HPDE6-E6E7 (cell line): ENCODE measurements at regions not wholly inside any gene's neighbourhood (a gene's known extent, or its start where the extent isn't known, plus 50 kb on each side); places are given as distances from the start of the nearest gene placed in this dataset.

Experiments
- DNase-seq: peaks from one replicate; pipeline ENCODE4 v3.0.0; 2011; ENCODE audit warnings: missing footprints; ENCODE audit errors: extremely low spot score

DNA sequence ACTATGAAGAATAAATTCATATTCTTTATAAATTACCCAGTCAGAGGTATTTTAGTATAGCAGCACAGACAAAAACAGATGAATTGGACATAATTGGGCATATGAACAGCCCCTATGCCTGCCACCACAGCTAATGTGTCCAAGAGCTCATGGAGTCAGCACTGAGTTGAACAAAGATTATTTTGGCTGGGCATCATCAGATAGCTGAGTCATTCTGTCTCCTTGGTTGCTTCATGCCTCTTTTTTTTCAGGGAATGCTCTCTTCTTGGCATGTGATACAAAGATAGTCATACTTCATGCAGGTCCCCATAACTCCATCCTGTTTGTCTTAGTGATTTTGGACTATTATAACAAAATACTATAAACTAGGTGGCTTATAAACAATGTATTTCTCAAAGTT is 275.6 kb downstream of the TENT5A start:
- no peak for DNase-seq

DNA sequence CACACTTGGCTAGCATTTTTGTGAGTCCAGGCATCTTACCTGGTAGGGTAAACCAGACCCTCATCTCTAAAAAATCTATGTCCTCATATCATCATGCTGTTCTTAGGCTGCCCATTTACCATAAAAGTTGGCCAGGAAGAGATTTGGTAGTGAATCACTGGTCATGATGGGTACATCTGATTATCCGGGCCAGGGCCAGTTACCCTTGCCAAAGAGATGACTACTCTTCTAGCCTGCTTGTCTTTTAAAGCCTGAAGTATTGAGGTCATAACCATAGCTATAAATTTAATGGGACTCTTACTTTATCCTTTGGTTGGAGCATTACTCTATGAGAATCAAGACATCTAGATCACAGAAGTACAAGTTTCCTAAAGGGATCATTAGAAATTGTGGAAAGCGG is 276.8 kb downstream of the TENT5A start:
- no peak for DNase-seq

DNA sequence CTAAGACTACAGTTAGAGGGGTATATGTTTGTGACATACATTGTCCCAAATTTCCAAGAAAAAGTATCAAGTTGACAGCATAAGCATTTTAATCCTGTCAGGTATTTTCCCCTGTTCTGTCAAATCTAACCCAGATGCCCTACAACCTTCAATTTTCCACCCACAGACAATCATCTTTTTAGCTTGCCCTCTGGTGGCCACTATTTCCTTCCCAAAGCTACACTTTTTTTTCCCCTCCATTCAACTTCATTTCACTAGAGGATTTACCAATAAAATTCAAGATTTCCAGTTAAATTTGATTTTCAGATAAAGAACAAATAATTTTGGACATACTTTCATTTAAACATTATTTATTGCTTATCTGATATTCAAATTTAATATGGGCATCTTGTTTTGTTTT is 286.6 kb downstream of the TENT5A start:
- no peak for DNase-seq

DNA sequence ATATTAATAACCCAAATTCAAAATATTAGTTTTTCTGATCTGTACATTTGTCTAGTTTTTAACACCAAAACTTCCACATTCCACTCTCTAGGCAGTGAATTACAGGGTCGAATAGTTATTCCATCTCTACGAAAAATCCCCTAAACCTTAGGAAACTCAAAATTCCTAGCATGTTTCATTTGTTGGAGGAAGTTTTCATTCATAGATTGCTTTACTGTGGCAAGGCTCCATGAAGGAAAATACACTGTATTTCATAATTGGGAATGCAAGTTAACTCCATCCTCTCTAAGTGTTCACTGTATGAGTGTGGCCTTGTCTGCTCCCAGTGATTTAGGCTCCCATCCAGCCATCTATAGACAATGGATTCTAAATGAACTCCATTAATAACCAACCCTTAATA is 296.1 kb downstream of the TENT5A start:
- no peak for DNase-seq

DNA sequence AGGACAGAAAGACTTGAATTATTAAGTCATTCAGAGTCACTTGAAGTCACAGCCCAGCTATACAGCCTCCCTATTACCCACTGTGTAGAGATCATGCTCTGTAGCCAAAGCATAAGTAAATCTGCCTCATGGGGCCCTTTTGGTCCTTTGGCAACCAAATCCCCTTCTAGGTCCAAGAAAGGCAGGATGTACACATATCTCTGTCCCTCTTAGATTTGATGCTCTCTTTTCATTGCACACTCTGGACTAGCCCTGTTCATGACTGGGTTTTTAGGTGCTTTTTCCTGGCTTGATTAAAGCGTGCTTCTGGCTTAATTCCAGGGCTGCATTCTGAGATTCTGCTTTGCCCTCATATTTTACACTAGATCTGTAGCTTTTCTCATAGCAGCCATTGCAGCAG is 296.8 kb downstream of the TENT5A start:
- DNase-seq: no peak

DNA sequence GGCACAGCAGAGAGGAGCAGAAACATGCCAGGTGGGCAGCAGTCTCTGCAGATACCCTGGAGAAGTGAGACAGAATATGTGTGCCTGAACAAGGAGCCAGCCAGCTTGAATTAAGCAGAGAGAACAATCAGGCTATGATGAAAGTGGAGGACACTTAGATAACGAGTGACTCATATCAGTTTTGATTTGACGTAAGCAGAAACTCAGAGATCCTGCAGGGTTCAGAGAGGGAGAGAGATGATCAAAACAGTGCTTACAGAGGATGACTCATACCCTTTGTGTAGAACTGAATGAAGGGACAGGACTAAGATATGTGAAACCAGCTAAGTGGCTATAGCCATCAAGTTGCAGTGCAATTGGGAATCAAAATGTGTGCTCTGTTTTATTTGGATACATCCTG is 300.7 kb downstream of the TENT5A start:
- DNase-seq: peak; percentile 66

DNA sequence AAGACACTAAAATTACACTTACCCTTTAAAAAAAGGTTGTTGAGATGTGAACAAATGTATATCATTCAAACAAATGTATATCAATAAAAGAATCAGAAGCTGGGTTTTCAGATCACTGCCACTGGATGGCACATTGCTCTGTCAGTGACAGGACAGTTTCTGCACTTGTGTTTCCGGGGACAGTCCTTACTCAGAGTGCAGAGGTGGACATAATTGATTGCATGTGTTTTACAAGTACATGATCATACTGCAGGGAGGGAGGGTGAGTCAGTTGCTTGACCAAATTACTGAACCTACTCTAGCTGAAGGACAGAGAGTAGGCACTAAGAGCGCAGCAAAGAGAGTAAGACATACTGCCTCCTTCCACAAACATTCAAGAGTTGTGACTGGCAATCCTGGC is 302.3 kb downstream of the TENT5A start:
- DNase-seq: no peak

DNA sequence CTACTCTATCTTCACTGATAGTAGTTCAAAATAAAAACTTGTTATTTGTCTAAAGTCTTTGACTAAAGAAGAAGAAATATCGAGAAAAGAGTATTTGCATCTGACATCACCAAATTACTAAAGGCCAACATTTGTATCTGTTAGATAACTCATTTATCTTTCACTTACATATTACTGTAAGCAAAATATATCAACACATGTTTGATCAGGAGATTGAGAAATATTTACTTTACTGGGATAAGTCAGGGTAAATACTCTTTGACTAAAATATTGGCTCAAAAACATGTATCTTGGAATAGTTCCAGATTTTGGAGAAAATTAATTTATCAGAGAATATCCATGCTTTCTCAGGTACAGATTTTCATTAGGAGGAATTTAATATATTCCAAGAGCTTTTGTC is 306.0 kb downstream of the TENT5A start:
- no peak for DNase-seq

DNA sequence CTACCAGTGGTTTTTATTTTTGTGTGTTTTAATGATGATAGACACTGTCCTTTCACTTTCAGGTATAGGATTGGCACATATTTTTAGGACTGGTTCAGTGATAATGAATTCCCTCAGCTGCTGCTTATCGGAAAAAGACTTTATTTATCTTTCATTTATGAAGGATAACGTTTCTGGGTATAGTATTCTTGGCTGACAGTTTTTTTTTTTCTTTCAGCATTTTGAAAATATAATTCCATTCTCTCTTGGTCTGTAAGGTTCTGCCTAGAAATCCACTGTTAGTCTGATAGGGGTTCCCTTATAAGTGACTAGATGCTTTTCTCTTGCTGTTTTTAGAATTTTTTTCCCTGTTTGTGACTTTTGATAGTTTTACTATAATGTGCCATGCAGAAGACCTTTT is 313.1 kb downstream of the TENT5A start:
- no peak for DNase-seq

DNA sequence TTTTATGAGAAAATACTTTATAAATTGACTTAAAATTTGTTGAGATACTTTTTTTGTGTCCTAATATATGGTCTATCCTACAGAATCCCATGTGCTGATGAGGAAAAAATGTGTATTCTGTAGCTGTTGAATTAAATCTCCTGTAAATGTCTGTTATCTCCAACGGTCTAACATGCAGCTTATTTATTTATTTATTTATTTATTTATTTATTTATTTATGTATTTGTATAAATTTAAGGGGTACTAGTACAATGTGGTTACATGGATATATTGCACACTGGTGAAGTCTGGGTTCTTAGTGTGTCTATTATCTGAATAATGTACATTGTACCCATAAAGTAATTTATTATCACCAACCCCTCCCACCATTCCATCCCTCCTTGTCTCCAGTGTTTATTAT is 315.5 kb downstream of the TENT5A start:
- DNase-seq: no peak

DNA sequence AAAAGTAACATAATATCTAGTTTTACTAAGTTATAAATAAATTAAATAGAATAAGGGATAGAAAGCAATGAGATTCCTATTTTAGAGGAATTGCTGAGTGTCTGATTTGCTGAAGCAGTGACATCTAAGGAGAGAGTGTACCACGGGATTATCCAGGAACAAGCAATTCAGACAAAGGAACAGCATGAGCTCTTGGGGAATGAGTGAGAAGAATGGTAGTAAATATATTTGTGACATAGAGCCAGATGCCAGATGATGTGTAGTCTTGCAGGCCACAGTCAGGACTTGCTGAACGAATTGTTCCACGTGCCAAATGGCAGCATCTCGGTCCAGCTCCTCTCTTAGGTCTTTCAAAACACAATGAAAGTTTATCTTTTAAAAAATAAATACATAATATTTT is 339.2 kb downstream of the TENT5A start:
- no peak for DNase-seq

DNA sequence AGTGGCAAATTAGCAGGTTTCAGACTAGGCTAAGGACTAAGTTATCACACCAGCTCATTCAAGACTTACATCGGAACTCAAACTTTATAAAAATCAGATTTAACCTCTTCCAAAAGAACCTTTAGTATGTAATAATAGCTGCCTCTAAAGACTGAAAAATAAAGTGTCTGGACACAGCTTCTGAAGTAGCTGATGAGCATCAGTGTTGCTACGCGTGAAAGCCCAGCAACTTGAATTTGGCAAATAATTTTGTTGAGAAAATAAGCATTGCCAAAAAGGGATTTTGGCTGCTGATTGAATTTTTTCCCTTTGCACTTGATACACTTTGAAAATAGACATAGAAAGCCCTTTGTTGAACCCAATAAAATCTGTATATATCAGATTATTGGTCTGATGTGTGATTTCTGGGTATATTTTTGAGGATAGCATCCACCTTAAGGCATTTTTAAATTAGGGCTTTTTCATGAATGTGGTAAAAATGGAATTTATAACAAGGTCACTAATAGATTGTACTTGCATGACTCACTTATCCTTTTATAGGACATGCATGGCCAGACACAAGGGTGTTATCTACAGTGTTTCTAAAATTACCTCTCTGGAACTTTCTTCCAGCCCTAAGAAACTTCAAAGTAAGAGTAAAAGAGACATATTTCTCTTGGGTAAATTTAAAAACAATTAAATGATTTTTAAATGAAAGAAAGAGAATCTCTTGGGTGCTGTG is 350.4 kb downstream of the TENT5A start:
- DNase-seq: no peak

DNA sequence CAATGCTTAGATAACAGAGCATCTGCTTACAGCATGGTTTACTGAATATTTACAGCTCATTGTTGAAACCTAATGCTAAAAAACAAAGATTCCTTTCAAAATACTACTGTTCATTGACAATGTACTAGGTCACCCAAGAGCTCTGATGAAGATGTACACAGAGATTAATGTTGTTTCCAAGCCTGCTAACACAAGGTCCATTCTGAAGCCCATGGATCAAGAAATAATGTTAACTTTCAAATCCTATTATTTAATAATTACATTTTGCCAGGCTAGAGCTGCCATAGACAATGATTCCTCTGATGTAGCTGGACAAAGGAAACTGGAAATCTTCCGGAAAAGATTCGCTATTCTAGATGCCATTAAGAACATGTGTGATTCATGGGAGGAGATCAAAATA is 355.6 kb downstream of the TENT5A start:
- no peak for DNase-seq

DNA sequence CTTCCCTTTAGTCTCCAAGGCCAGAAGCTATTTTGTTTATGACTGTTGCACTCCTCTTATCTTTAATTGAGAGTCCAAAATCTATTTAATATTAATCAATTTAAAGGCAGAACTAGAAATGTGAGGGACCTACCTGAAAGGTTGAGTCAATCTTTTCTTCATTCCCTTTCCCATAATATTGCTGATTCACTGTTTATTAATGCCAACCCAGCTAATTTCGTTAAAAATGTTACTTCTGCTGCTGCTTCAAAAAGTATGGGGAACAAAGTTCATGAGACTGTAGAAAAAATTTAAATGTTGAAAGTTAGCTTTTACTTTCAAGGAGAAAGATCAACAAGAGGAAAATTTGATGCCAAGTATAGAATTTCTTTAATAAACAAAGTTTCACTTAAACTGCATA is 365.3 kb downstream of the TENT5A start:
- no peak for DNase-seq

DNA sequence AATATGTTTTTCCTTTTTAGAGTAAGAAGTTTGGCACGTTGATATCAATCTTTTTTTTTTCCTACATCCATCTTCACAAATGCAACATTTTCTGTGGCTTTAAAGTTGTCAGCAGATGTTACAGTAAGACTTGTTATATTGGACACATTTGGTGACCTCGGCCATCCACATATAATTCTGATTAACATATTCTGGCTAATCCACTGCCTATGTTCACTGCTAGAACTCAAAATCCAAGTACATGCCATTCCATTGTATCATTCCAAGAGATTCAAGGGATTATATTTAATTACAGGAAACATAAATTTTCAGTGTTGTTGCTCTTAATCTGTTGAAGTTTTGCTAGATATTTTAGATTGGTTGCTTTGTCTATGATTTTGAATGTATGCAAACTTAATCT is 367.6 kb downstream of the TENT5A start:
- no peak for DNase-seq

DNA sequence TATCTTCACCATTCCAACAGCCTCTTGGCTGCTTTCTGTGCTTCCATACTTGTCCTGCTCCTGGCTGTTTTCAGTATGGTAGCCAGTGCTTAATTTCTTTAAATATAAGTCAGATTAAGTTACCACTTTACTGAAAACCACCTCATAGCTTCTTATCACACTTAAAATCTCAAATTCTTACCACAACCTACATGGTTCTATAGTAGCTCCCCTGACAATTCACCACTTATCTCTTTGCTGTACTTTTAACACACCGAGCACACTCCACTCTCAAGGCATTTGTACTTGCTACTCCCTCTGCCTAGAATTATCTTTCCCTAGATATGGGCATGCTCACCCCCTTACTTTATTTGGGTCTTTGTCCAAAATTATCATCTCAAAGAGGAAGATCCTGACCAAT is 369.0 kb downstream of the TENT5A start:
- DNase-seq: no peak

DNA sequence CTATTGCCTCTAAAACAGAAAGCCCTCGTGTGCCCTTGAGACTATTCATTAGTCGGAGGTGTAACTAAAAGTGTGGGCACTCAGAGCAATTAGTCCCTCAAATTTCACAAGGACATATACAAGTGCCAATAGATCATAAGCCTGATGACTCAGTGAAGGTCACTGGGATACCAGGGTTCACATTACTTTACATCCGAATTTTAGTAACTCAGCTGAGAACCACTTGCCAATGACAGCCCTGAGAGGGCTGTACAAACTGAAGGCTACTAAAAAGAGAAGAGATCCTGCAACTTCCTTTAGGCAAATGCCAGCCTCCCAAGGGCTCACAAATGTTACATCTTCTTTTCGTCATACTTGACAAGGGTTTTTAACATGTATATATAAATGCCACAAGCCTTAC is 369.6 kb downstream of the TENT5A start:
- DNase-seq: no peak

DNA sequence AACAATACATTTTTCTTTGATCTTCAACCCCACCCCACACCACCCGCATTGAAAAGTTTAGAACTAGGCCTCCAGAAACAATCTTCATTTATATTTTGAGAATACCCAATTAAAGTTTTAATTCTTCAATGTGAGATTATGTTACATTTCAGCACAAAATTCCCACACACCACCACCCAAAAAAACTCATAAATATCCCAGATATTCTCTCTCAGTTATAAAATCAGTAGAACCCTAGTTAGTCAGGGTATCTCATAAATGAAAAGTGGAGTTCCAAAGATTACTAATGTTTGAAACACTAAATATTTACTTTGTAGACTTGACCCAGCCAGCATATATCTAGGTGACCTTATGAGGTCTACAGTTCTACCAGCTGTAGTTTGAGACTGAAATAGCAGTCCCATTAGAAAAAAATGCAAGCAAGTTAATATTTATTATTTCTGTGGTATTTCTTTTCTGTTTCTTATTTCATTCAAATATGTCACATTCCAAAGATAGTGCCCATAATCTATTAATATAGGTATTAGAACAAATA is 371.0 kb downstream of the TENT5A start:
- no peak for DNase-seq

DNA sequence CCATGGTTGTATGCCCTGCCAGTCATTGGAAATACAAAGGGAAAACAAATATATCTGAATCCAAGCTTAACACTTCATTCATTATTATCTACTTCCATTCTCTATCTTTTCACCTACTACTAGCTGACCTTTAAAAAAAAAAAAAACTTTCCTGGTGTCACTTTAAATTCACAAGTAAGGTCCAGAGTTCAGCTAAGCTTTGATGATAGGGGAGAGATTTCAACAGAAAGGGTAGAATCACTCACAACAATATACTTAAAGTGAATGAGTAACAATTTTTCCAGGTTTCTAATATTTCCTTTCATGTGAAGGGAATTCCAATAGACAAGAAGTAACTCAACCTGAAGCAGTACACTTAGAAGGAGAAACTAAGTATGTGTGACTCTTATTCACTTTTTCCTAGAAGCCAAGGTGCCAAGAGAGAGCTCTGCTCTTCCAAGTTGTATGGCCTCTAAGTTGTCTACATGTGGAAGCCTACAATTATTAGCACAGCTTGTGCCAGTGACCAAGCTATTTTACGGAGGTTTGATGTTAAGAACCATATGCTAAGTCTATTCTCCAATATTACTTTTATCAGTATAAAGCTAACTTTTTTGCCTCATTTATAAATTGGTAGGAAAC is 371.7 kb downstream of the TENT5A start:
- DNase-seq: no peak

DNA sequence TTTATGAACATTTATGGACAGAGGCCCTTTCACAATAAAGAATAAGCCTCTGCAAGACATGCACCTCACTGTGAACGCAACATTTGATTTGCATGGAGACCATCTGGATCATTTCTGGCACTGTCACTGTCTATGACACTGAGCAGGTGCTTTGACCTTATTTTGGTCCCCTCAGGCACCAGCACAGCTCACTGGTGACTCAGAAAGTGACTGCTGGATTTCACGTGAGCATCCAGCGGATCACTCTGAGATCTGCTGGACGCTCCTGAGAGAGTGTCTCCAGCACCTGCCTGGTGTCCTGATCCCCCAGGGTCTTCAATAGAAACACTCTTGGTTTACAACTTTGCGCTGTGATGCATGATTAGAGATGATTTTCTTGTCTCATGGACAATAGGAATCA is 375.7 kb downstream of the TENT5A start:
- DNase-seq: no peak

DNA sequence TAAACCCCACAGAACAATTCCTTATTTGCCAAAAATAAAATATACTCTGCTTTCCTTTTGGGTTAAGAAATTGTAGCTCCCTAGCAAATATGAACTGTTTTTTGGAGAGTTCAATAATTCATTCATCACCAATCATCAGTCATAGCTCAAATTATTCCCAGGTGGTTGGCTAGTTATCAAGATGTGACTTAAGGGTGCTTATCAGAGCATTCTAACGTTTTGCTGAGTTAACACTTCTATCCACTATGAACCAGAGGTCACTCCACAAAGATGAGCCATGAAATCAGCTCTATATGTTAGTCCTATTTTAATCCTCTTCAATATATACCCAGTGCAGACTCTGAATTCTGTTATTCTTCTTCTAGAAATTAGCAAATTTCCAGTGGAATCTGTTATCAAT is 379.1 kb downstream of the TENT5A start:
- no peak for DNase-seq

DNA sequence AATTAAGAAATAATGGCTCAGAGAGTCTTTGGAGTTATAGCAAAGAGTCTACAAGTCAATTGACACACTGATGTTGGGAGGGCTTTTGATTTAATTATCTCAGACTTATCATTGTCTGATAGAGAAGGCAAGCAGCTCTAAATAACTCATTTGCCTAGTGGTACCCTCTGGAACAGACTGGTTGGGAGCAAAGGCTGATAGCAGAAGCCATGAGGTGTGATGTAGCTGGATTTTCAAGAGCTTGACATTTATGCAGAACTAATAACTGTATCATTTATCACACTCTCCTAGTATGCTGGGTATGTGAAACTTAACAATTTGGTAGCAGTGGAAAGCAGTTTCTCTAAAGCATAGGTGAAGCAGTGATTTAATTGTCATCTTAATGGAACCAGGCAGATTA is 380.6 kb downstream of the TENT5A start:
- no peak for DNase-seq

DNA sequence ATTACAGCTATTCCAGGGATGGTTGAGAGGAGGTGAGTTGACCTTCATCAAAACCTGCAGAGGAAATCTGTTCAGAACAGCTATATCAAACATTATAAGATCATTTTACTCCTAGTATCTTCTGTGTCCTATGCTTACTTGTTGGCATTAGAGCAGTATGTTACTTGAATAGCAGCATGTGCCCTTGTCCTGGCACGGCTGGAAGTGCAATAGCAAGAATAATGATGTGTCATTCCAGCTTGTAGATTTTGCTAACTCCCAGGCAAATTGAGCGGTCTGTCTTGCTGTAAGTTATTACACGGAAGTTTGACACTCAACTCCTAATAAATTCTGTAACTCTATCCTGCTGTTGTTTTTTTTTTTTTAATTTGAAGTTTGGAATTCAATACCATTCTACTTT is 385.5 kb downstream of the TENT5A start:
- DNase-seq: no peak

DNA sequence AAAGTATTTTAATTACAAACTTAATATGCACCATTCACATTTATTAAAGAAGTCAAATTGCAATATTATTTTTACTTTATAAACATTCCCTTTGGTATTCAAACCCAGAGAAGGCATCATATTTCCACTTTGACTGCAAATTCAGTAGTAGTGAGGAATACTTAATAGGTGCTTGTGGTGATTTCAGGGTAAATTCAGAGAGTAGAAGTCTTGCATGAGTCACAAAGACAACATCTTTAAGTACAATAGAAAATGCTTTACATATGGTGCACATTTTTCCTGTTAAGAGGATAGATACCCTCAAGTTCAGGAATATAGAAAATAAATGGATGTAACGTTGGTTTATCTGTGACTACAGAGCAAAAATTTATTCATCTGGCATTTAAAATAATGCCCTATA is 390.2 kb downstream of the TENT5A start:
- DNase-seq: no peak
